RWPE2 (cell line): ENCODE measurements at regions not wholly inside any gene's neighbourhood (a gene's known extent, or its start where the extent isn't known, plus 50 kb on each side); places are given as distances from the start of the nearest gene placed in this dataset.
"Not testable (repeated sequence)": the region's sequence is repeated elsewhere in the genome, so short reads cannot be mapped to it uniquely, and the experiment has no call there.

ENCODE experiments used
- ATAC-seq: fragments of 200-7000 bp; cut with Tn5 transposase; 3 replicates; pipeline ENCODE4 v1.9.1; 2021; ENCODE audit warnings: low read depth
- DNase-seq: peaks from one replicate; pipeline ENCODE4 v3.0.0-alpha.2; 2020; ENCODE audit warnings: low spot score
- H3K27ac ChIP-seq: fragments of 450-650 bp; 2 replicates; pipeline ENCODE4 v1.5.1; 2017; ENCODE audit warnings: mild to moderate bottlenecking; ENCODE audit not compliant: poor library complexity, severe bottlenecking
- H3K27me3 ChIP-seq: fragments of 250-450 bp; sonication (Bioruptor Pico); 2 replicates; pipeline ENCODE4 v1.5.1; 2021; ENCODE audit warnings: mild to moderate bottlenecking, moderate library complexity; ENCODE audit not compliant: insufficient read depth, poor library complexity, severe bottlenecking
- H3K36me3 ChIP-seq: fragments of 250-450 bp; sonication (Bioruptor Pico); 2 replicates; pipeline ENCODE4 v1.5.1; 2020; ENCODE audit warnings: low read depth, mild to moderate bottlenecking, moderate library complexity
- H3K4me1 ChIP-seq: fragments of 250-450 bp; sonication (Bioruptor Pico); 2 replicates; pipeline ENCODE4 v1.5.1; 2021; ENCODE audit warnings: mild to moderate bottlenecking, moderate library complexity; ENCODE audit not compliant: insufficient read depth, poor library complexity, severe bottlenecking
- H3K4me3 ChIP-seq: fragments of 250-450 bp; sonication (Bioruptor Pico); 2 replicates; pipeline ENCODE4 v1.5.1; 2021; ENCODE audit warnings: mild to moderate bottlenecking, moderate library complexity; ENCODE audit not compliant: severe bottlenecking
- H3K9me3 ChIP-seq: fragments of 250-450 bp; sonication (Bioruptor Pico); 2 replicates; pipeline ENCODE4 v1.5.1; 2021; ENCODE audit warnings: mild to moderate bottlenecking, moderate library complexity; ENCODE audit not compliant: severe bottlenecking
- TF ChIP-seq, protein P1 (sequence below): fragments of 450-650 bp; IDR thresholded peaks from one replicate; pipeline ENCODE4 v1.5.1; 2017; ENCODE audit warnings: mild to moderate bottlenecking, moderate library complexity; ENCODE audit not compliant: poor library complexity, severe bottlenecking

DNA sequence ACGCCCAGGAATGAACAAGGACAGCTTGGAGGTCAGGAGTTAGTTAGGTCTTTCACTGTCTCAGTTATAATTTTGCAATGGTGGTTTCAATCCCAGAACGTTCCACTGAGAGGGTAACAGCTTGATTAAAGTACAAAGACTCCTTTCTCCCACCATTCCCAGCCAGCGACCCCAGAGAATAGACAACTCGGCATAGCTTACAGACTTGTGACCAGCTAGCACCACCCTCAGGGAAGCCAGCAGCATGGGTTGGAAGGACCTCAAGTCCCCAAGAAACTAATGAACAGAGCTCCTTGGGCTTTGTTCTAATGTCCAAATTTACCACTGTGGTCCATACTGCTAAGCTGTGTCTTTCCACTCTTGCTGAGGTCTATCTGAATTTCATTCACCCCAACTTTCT is 72.0 kb upstream of the MED14 start:
- DNase-seq (no peak), ATAC-seq (no peak)
- H3K4me1 ChIP-seq, result no peaks in the 10 kb centered on the region
- no peaks in the 10 kb centered on the region for H3K36me3 ChIP-seq
- TF ChIP-seq, protein P1, sequence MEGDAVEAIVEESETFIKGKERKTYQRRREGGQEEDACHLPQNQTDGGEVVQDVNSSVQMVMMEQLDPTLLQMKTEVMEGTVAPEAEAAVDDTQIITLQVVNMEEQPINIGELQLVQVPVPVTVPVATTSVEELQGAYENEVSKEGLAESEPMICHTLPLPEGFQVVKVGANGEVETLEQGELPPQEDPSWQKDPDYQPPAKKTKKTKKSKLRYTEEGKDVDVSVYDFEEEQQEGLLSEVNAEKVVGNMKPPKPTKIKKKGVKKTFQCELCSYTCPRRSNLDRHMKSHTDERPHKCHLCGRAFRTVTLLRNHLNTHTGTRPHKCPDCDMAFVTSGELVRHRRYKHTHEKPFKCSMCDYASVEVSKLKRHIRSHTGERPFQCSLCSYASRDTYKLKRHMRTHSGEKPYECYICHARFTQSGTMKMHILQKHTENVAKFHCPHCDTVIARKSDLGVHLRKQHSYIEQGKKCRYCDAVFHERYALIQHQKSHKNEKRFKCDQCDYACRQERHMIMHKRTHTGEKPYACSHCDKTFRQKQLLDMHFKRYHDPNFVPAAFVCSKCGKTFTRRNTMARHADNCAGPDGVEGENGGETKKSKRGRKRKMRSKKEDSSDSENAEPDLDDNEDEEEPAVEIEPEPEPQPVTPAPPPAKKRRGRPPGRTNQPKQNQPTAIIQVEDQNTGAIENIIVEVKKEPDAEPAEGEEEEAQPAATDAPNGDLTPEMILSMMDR, result no peak
- H3K27me3 ChIP-seq, result no peaks in the 10 kb centered on the region
- H3K9me3 ChIP-seq, result no peaks in the 10 kb centered on the region
- H3K27ac ChIP-seq, result no peak overlapping the region
- no peak overlapping the region for H3K4me3 ChIP-seq

DNA sequence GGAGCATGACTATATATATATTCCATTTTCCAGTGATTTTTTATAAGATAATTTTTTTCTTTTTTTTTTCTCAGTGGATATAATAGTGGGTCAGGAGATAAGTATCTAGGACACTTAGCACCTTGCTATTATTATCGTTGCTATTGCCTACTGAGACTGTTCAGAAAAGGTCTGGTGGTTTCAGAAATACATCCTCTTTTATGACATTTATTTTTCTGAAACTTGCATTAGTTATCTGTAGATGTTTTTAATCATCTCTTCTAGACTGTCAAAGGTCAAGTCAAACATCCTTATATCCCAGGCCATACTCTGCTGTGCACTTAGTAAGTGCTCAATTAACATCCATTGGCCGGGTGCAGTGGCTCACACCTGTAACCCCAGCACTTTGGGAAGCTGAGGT is 72.9 kb upstream of the MED14 start:
- Histone ChIP-seq H3K4me1 (no peaks in the 10 kb centered on the region), H3K27me3 (no peaks in the 10 kb centered on the region), H3K27ac (no peak overlapping the region), H3K9me3 (no peaks in the 10 kb centered on the region), H3K36me3 (no peaks in the 10 kb centered on the region), H3K4me3 (no peak overlapping the region)
- DNase-seq (no peak), ATAC-seq (no peak)
- TF ChIP-seq, protein P1, result no peak

DNA sequence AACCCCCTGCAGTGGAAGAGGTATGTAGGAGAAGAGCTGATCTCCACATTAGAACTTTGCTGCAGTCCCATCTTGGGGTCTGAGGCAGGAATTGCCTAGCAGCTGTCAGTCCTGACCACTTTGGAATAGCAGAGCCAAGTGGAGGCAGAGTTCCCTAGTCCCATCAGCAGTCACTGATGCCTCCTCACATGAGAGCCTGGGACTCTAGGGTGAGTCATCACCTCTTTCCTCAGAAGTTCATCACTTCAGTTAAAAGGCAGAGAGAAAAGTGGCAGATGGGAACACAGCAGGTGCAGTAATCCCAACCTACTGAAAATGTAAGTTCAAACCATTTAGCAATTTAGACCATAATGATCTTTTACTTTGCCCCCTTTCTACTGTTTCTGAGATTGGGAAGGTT is 73.9 kb upstream of the MED14 start:
- TF ChIP-seq, protein P1, result no peak
- no peaks in the 10 kb centered on the region for H3K27me3 ChIP-seq

DNA sequence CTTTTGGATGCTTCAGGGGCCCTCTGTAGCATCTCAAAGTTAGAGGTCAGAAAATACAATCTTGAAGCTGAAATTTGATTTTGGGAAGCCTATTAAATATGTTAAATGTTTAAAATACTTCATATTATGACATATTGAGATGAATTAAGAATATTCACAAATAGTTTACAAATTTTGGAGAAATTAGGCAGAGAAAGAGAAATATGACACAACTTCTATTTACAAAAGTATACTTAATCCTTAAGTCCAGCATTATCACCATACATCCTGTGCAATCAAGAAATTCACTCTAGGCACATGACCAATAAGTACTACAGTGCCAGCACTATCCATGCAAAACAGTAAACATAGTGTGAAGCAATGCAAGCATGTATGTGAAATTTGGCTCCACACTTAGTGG is 79.7 kb upstream of the MED14 start:
- not testable (repeated sequence) for H3K36me3 ChIP-seq, H3K9me3 ChIP-seq, DNase-seq, H3K27me3 ChIP-seq, H3K4me1 ChIP-seq, ATAC-seq, H3K27ac ChIP-seq, H3K4me3 ChIP-seq

More for the DNA sequence above, 73.9 kb upstream of the MED14 start:
- Histone ChIP-seq H3K27ac (no peak overlapping the region), H3K4me3 (no peak overlapping the region), H3K4me1 (no peaks in the 10 kb centered on the region), H3K36me3 (no peaks in the 10 kb centered on the region), H3K9me3 (no peaks in the 10 kb centered on the region)
- DNase-seq, result no peak
- ATAC-seq, result no peak

DNA sequence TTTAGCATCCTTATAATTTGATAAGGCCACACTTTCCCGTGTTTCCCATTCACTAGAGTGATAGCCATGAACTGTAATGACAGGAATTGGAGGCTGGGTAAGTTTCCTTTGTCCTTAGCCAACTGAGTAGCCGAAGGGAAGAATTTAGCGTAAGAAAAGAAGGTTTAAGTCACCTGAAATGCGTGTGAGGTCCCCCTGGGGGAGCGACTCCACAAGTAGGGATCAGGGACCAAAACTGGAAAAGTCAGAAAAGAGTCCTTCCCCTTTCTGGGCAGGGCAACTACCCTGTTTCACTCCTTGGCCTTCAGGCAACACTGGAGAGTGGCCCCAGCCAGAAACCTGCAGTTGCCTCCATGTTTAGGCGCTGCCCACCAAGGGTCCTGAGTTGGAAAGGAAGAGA is 81.6 kb upstream of the MED14 start:
- H3K4me1 ChIP-seq, result no peaks in the 10 kb centered on the region
- H3K9me3 ChIP-seq, result no peaks in the 10 kb centered on the region
- H3K27ac ChIP-seq, result no peak overlapping the region
- no peaks in the 10 kb centered on the region for H3K27me3 ChIP-seq
- H3K36me3 ChIP-seq, result no peaks in the 10 kb centered on the region
- DNase-seq (no peak), ATAC-seq (no peak)
- H3K4me3 ChIP-seq, result no peak overlapping the region
- TF ChIP-seq, protein P1, result no peak

DNA sequence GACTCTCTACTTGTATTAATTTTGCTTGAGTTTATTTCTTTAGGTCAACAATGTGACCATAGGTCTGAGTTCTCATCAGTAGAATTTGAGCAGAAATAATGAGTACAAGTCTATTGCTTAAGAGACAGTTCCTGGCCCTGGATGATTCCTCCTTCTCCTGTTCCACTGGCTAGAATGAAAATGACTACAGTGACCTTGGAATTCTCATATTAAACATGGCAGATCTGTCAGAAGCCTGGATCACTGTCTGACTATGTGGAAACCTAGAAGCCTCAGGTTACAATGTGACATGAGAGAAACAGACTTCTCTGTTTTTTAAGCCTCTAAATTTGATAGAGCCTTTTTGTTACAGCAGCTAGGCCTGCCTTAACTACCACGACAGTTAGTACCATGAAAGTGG is 82.9 kb upstream of the MED14 start:
- TF ChIP-seq, protein P1, result no peak

More for the DNA sequence above, 82.9 kb upstream of the MED14 start:
- Histone ChIP-seq H3K27ac (no peak overlapping the region), H3K27me3 (no peaks in the 10 kb centered on the region), H3K4me1 (no peaks in the 10 kb centered on the region), H3K36me3 (no peaks in the 10 kb centered on the region), H3K9me3 (no peaks in the 10 kb centered on the region), H3K4me3 (no peak overlapping the region)
- DNase-seq (no peak), ATAC-seq (no peak)
